HG02938 (cell line): ENCODE measurements at regions not wholly inside any gene's neighbourhood (a gene's known extent, or its start where the extent isn't known, plus 50 kb on each side); places are given as distances from the start of the nearest gene placed in this dataset.

Experiments
- ATAC-seq: cut with Tn5 transposase; IDR thresholded peaks from one replicate; pipeline ENCODE4 v1.9.1; 2021; ENCODE audit warnings: mild to moderate bottlenecking, moderate library complexity; ENCODE audit not compliant: unreplicated experiment

DNA sequence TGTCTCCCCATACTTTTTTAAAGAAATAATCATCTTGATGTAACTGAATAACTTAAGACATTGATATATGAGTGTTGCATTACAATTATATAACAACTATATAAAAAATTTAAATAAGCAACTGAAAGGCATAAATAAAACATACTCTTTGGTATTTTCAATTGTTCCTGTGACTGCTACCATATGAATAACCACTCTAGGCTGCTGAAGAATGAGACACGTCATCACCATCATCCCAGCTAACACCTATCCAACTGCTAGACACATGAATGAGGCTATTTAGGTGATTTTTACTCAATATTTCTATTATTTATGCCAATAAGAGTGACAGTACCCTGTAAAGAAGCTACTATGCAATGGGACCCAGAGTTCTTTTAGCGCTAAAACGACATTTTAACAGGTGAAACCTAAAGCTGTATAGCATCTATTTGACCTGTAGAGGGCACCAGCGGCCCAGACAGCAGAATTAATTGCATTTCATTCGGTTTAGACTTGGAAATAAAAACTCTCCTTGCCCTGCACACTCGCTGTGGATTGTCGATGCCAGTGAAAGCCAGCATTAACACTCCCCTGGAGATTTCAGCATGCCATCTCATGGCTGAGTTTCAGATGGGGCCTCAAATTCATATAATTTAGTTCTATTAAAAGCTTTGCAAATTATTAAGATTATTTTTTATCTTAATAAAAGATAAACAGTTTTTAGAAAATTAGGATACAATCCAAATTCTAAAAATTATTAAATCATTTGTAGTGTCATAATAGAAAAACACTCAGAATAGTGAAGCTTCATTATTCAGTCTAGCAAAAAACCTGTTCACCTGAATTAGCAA lies 89.4 kb upstream of the MAP2 start:
- peak; percentile 92 for ATAC-seq

DNA sequence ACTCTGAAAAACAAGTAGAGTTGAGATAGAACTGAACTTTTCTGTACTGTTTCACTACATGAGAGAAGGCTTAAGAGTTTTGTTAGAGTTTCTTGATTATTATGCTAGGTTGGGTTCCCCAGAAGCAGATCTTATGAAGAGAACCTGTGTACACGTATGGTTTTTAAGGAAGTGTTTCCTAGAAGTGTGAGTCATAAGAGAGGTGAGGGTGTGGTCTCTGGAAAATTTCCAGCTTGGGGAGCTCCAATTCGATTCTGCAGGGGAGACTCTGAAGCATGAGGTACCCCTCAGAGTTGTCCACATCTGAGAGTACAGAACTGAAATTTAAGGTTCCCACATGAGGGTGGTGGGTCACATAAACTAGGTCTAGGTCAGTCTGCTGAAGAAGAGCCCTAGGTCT lies 83.3 kb upstream of the MAP2 start:
- no peak for ATAC-seq

DNA sequence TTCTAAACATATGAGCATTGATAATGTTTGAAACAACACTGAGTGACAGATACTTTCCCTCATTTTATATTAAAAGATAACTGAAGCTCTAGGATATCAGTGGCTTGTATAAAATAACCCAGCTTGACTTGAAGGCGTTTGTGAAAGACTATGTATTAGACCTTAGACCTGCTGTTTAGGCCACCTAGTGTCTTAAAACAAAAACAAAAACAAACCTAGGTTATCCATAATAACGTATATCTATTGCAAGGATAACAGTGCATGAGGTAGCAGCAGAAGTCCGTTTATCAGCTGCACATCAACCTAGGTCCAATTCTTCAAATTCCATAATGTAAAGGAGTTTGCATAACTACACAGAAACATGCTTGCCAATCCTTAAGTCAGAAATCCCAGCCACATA lies 79.5 kb upstream of the MAP2 start:
- no peak for ATAC-seq

DNA sequence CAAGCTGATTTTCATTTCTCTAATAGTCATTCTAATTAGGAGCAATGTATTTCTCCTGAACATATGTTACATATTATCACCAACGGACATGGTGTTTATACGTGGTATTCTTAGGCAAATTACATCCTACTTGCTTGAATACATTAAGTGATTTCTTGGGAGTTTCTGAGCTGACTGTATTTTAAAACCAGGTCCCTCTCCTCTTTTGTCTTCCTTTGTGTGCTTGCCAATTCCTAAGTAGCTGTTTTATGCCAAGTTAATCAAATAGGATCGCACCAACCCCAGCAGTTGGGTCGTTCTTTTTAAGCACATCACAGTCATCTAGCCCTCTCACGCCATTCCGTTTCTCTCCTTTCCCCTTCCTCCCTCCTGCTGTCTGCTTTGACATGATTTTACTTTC lies 75.4 kb upstream of the MAP2 start:
- ATAC-seq, result no peak

DNA sequence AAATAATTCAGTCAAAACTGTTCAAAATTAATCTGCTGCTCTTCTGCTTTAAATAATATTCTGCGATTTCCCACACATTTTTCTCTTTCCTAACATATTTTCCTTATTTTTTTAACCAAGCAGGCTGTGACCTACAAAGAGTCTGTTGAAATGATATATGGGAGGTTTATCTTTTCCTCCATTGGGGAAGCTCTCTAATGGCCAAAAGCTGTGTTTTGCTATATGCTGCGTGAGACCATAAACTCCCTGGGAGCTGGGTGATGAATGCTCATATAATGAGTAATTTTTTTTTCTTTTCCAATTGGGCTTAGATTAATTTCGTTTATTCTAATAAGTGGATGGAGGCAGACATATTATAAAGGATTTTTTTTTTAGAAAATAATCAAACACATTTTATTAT lies 72.2 kb upstream of the MAP2 start:
- no peak for ATAC-seq

DNA sequence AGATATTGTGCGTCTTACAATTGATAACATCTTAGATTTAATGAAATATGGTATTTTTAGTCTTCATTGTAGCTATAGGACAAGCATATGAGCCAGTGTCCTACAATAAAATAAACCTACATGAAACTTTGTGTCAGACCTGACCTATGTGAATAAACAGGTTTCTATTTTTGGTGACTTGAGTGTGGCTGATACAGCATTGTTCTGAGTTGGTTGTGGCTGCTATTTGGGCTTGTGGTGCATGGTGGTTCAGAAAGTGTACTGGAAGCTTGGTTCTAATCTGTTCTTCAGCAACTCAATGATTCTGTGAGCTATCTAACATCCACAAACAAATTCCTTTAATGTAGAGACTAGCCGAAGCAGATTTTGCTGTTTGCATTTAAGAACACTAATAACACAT lies 64.9 kb upstream of the MAP2 start:
- ATAC-seq, result no peak

DNA sequence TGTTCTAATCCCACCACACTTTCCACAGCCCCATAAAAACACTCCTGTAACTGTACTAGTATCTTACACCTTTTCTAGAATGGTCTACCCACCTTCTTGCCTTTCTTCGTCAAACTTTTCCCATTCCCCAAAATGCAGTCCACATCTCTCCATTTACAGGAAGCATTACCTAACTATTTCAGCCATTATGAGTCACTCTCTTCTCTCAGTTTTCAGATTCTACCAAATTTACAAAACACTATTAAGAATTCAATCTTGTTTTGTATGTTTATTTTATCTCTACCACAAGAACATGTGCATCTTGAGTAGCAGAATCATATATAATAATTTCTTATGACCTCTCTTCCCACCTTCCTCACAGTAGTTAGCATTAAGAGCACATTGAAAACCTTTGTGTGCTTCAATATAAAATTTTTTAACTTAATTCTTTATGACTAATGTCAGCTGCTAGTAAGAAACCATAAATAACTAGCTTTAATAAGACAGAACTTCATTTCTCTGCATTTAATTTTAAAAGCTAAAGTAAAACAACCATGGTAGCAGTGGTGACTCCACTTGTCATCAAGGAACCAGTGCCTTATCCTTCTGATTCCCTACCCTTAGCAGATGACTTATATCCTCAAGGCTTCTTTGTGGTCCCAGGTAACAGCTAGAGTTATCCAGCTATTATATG lies 56.6 kb upstream of the MAP2 start:
- ATAC-seq, result no peak

DNA sequence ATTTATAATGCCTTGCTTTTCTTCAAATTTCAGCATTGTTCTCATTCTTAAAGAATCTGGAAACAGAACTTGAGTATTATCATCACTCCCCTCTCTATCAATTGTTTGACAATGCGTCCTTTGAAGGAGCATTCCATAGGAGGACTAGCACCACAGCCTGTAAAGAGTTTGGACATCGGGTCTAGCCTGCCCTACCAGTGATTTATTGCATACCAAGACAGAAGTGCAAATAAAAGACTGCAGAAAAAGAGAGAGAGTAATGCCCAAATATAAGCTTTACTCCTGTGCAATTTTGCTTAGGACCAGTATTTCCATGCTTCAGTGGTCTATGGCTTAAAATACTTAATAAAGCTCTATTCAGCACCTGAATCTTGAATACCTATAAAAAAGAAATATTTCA lies 55.4 kb upstream of the MAP2 start:
- no peak for ATAC-seq

DNA sequence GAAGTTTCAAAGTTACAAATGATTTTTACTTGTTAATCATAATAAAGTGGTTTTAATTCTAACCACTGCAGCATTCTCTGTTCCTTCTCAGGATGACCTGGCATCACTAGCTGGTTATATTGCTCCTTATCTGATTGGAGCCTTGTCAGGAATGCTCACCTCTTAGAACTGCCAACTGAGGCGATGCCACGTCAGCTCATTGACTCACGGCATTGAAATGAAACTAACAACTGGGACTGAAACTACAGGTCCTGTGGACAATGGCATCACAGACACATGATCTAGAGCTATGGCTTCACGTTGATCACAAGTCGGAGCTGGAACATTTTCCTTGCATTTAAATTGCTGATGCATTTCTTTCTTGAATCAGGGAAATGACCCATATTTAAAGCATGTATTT lies 54.9 kb upstream of the MAP2 start:
- peak; percentile 76 for ATAC-seq

DNA sequence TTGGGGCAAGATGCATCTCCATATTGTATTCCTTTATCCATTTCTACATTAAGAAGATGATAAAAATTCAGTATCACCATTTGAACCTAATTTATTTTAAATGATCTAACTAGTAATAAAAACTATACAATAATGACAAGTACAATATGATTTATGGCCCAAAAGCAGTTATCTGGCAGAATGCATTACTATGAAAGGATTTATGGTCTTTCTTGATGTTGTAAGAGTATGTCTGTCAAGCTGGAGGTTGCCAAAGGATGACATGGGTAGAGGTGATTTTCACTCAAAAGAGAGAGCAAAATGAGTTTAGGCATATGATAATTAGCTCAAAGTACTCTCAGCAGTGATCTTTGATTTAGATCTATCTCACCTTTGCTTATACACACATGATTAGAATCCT lies 54.2 kb upstream of the MAP2 start:
- no peak for ATAC-seq

DNA sequence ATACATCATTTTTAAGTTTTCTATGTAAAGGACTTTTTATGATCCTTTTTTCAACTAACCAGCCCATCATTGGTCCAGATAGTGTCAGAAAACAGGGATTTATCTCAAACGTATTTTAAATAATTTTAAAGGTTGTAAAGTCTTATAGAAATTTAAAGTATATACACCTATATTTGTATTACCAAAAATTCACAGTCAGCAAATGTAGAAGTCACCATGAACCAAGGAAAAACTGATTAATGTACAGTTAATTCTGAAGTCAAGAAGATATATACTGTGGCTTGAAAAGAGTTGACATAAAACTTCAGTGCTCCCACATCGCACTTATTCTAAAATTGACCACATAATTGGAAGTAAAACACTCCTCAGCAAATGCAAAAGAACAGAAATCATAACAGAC lies 52.4 kb upstream of the MAP2 start:
- no peak for ATAC-seq
